HepG2 (cell line): ENCODE measurements at regions not wholly inside any gene's neighbourhood (a gene's known extent, or its start where the extent isn't known, plus 50 kb on each side); places are given as distances from the start of the nearest gene placed in this dataset.

ENCODE experiments used
- CEBPB ChIP-seq: IDR thresholded peaks from 2 replicates; pipeline ENCODE4 v1.6.1; 2011; ENCODE audit warnings: low read depth, low read length, improper control_type of control experiment, borderline replicate concordance
- CHD2 ChIP-seq: IDR thresholded peaks from 2 replicates; pipeline ENCODE4 v1.6.1; 2011; ENCODE audit warnings: low read depth, low read length, improper control_type of control experiment
- CREM ChIP-seq, 2 experiments: sonication (generic) in 1 of 2; formaldehyde crosslinking in 1 of 2; IDR thresholded peaks; 2 replicates each; pipeline versions ENCODE4 v1.4.0 to v1.6.1; 2016 to 2020; ENCODE audit warnings: antibody characterized with exemption in 1 of 2, mild to moderate bottlenecking in 1 of 2, missing genetic modification reagents in 1 of 2
- HIVEP1 ChIP-seq: sonication (generic); formaldehyde crosslinking; IDR thresholded peaks from 2 replicates; pipeline ENCODE4 v1.4.0; 2020; ENCODE audit warnings: mild to moderate bottlenecking, missing genetic modification reagents
- HOXD1 ChIP-seq: sonication (generic); formaldehyde crosslinking; IDR thresholded peaks from 2 replicates; pipeline ENCODE4 v1.5.0; 2020; ENCODE audit warnings: missing genetic modification reagents
- KDM3A ChIP-seq: IDR thresholded peaks from 2 replicates; pipeline ENCODE4 v1.6.1; 2018; ENCODE audit warnings: low read depth, missing compliant biosample characterization
- NFKBIZ ChIP-seq: IDR thresholded peaks from 2 replicates; pipeline ENCODE4 v1.6.1; 2018; ENCODE audit warnings: missing genetic modification reagents, missing compliant biosample characterization
- RBM22 ChIP-seq: fragments of 200-400 bp; formaldehyde crosslinking; optimal IDR thresholded peaks from 2 replicates; pipeline ENCODE3; 2017; ENCODE audit warnings: mild to moderate bottlenecking, low read length, moderate library complexity
- SSRP1 ChIP-seq: IDR thresholded peaks from 2 replicates; pipeline ENCODE4 v1.6.1; 2016; ENCODE audit warnings: control low read depth
- ZFY ChIP-seq: sonication (generic); formaldehyde crosslinking; IDR thresholded peaks from 2 replicates; pipeline ENCODE4 v1.4.0; 2020; ENCODE audit warnings: missing genetic modification reagents
- ZFYVE20 ChIP-seq: sonication (generic); formaldehyde crosslinking; IDR thresholded peaks from 2 replicates; pipeline ENCODE4 v1.8.0; 2023; ENCODE audit warnings: low read depth, mild to moderate bottlenecking, moderate library complexity, missing genetic modification reagents, borderline replicate concordance
- ZNF121 ChIP-seq: sonication (generic); formaldehyde crosslinking; IDR thresholded peaks from 2 replicates; pipeline ENCODE4 v1.5.0; 2020; ENCODE audit warnings: mild to moderate bottlenecking, missing genetic modification reagents
- ZNF20 ChIP-seq: sonication (generic); formaldehyde crosslinking; IDR thresholded peaks from 2 replicates; pipeline ENCODE4 v1.4.0; 2020; ENCODE audit warnings: mild to moderate bottlenecking, moderate library complexity, missing genetic modification reagents
- ZNF224 ChIP-seq: sonication (generic); formaldehyde crosslinking; IDR thresholded peaks from 2 replicates; pipeline ENCODE4 v1.5.0; 2020; ENCODE audit warnings: mild to moderate bottlenecking, missing genetic modification reagents
- ZNF737 ChIP-seq: sonication (generic); formaldehyde crosslinking; IDR thresholded peaks from 2 replicates; pipeline ENCODE4 v1.5.0; 2020; ENCODE audit warnings: missing genetic modification reagents, mild to moderate bottlenecking, borderline replicate concordance
- ZNF775 ChIP-seq: sonication (generic); formaldehyde crosslinking; IDR thresholded peaks from 2 replicates; pipeline ENCODE4 v1.4.0; 2020; ENCODE audit warnings: missing genetic modification reagents, mild to moderate bottlenecking, moderate library complexity, borderline replicate concordance
- TF ChIP-seq, protein P1 (sequence below): sonication (generic); formaldehyde crosslinking; IDR thresholded peaks from 2 replicates; pipeline ENCODE4 v1.5.1; 2020; ENCODE audit warnings: missing genetic modification reagents, mild to moderate bottlenecking, borderline replicate concordance
- TF ChIP-seq, protein P2 (sequence below): sonication (generic); formaldehyde crosslinking; IDR thresholded peaks from 2 replicates; pipeline ENCODE4 v1.8.1; 2022; ENCODE audit warnings: mild to moderate bottlenecking, missing genetic modification reagents
- TF ChIP-seq, protein P3 (sequence below): sonication (generic); formaldehyde crosslinking; IDR thresholded peaks from 2 replicates; pipeline ENCODE4 v1.4.0; 2020; ENCODE audit warnings: missing genetic modification reagents
- TF ChIP-seq, protein P4 (sequence below): sonication (generic); formaldehyde crosslinking; IDR thresholded peaks from 2 replicates; pipeline ENCODE4 v1.5.0; 2020; ENCODE audit warnings: missing genetic modification reagents

DNA sequence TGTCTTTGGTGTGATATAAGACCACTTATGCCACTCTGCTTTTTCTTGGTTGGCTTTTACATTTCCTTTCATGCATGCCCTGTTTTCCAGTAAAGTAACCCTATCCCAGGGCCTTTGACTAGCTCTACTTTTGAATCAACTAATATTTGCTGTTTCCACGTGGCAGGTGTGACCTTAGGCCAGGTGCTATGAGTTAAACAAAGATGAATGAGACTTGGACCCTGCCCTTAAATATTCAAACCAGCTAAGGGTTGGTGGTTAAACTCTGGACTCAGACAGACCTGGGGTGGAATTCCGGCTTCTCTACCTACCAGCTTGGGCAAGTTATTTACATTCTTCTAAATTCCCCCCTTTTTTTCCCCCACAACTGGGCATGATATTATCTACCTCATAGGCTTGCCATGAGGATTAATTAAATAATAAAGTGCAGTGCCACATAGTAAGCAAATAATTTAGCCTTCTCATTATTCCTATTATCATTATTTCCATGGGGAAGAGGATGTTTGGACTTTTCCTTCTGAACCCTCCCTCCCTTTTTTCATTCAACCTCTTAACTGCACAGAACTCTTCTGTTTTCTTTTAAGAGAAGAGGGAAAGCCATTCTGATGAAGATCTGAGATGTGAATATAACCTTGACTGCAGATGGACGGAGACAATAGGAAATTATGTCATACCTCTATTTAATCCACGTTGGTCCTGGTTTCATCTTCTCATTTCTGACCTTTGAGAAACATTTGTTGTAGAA, 143.6 kb upstream of the TNFAIP3 start (continued):
- TF ChIP-seq, protein P1, sequence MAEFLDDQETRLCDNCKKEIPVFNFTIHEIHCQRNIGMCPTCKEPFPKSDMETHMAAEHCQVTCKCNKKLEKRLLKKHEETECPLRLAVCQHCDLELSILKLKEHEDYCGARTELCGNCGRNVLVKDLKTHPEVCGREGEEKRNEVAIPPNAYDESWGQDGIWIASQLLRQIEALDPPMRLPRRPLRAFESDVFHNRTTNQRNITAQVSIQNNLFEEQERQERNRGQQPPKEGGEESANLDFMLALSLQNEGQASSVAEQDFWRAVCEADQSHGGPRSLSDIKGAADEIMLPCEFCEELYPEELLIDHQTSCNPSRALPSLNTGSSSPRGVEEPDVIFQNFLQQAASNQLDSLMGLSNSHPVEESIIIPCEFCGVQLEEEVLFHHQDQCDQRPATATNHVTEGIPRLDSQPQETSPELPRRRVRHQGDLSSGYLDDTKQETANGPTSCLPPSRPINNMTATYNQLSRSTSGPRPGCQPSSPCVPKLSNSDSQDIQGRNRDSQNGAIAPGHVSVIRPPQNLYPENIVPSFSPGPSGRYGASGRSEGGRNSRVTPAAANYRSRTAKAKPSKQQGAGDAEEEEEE (CRISPR knock-in tag): no peak
- TF ChIP-seq, protein P2, sequence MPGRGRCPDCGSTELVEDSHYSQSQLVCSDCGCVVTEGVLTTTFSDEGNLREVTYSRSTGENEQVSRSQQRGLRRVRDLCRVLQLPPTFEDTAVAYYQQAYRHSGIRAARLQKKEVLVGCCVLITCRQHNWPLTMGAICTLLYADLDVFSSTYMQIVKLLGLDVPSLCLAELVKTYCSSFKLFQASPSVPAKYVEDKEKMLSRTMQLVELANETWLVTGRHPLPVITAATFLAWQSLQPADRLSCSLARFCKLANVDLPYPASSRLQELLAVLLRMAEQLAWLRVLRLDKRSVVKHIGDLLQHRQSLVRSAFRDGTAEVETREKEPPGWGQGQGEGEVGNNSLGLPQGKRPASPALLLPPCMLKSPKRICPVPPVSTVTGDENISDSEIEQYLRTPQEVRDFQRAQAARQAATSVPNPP (CRISPR knock-in tag): peak; percentile 56; the same call in 1 of the 2 replicates
- peak; percentile 93 for TF ChIP-seq NFKBIZ (CRISPR knock-in tag)
- TF ChIP-seq ZNF775 (CRISPR knock-in tag): peak; percentile 75; the same call in 1 of the 2 replicates
- TF ChIP-seq, protein P3, sequence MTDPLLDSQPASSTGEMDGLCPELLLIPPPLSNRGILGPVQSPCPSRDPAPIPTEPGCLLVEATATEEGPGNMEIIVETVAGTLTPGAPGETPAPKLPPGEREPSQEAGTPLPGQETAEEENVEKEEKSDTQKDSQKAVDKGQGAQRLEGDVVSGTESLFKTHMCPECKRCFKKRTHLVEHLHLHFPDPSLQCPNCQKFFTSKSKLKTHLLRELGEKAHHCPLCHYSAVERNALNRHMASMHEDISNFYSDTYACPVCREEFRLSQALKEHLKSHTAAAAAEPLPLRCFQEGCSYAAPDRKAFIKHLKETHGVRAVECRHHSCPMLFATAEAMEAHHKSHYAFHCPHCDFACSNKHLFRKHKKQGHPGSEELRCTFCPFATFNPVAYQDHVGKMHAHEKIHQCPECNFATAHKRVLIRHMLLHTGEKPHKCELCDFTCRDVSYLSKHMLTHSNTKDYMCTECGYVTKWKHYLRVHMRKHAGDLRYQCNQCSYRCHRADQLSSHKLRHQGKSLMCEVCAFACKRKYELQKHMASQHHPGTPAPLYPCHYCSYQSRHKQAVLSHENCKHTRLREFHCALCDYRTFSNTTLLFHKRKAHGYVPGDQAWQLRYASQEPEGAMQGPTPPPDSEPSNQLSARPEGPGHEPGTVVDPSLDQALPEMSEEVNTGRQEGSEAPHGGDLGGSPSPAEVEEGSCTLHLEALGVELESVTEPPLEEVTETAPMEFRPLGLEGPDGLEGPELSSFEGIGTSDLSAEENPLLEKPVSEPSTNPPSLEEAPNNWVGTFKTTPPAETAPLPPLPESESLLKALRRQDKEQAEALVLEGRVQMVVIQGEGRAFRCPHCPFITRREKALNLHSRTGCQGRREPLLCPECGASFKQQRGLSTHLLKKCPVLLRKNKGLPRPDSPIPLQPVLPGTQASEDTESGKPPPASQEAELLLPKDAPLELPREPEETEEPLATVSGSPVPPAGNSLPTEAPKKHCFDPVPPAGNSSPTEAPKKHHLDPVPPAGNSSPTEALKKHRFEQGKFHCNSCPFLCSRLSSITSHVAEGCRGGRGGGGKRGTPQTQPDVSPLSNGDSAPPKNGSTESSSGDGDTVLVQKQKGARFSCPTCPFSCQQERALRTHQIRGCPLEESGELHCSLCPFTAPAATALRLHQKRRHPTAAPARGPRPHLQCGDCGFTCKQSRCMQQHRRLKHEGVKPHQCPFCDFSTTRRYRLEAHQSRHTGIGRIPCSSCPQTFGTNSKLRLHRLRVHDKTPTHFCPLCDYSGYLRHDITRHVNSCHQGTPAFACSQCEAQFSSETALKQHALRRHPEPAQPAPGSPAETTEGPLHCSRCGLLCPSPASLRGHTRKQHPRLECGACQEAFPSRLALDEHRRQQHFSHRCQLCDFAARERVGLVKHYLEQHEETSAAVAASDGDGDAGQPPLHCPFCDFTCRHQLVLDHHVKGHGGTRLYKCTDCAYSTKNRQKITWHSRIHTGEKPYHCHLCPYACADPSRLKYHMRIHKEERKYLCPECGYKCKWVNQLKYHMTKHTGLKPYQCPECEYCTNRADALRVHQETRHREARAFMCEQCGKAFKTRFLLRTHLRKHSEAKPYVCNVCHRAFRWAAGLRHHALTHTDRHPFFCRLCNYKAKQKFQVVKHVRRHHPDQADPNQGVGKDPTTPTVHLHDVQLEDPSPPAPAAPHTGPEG (CRISPR knock-in tag): no peak; the same call in 1 of the 2 replicates
- TF ChIP-seq ZFYVE20: no peak
- peak; percentile 65; the same call in 1 of the 2 replicates for TF ChIP-seq SSRP1
- no peak for TF ChIP-seq ZNF737 (CRISPR knock-in tag)
- peak; percentile 90 for TF ChIP-seq CREM (IDR thresholded peaks at IDR 0.05)
- no peak for TF ChIP-seq CREM (CRISPR knock-in tag; IDR thresholded peaks at IDR 0.05)
- no peak for TF ChIP-seq ZNF20 (CRISPR knock-in tag)
- TF ChIP-seq CEBPB: no peak
- peak; percentile 82 for TF ChIP-seq ZFY (CRISPR knock-in tag)
- no peak; the same call in 1 of the 2 replicates for TF ChIP-seq KDM3A (CRISPR knock-in tag)
- TF ChIP-seq ZNF224 (CRISPR knock-in tag): no peak
- no peak for TF ChIP-seq CHD2
- TF ChIP-seq, protein P4, sequence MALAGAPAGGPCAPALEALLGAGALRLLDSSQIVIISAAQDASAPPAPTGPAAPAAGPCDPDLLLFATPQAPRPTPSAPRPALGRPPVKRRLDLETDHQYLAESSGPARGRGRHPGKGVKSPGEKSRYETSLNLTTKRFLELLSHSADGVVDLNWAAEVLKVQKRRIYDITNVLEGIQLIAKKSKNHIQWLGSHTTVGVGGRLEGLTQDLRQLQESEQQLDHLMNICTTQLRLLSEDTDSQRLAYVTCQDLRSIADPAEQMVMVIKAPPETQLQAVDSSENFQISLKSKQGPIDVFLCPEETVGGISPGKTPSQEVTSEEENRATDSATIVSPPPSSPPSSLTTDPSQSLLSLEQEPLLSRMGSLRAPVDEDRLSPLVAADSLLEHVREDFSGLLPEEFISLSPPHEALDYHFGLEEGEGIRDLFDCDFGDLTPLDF: peak; percentile 73; the same call in 1 of the 2 replicates
- peak; percentile 48 for TF ChIP-seq RBM22
- TF ChIP-seq HIVEP1 (CRISPR knock-in tag): no peak
- TF ChIP-seq ZNF121 (CRISPR knock-in tag): peak; percentile 54; the same call in 1 of the 2 replicates
- peak; percentile 84; the same call in 1 of the 2 replicates for TF ChIP-seq HOXD1 (CRISPR knock-in tag)
